ENCODE measurements at regions not wholly inside any gene's neighbourhood (a gene's known extent, or its start where the extent isn't known, plus 50 kb on each side); places are given as distances from the start of the nearest gene placed in this dataset.

- Mint-ChIP-seq H3K27me3 (no peaks in the 10 kb centered on the region), H3K9me3 (peaks cover 13% of the 10 kb centered on the region), H3K4me3 (no peak overlapping the region), H3K27ac (no peak overlapping the region), H3K4me1 (ENCODE audit: low read depth) (no peaks in the 10 kb centered on the region), H3K36me3 (ENCODE audit: low read depth) (no peaks in the 10 kb centered on the region)
- ChIA-PET POLR2A (no interaction called here), CTCF (no interaction called here)
- H3K4me1 ChIP-seq (ENCODE audit: insufficient read depth, low read length): no peaks in the 10 kb centered on the region
- DNase-seq (no peak), ATAC-seq (ENCODE audit: poor library complexity) (no peak)
- H3K36me3 ChIP-seq (ENCODE audit: insufficient read depth, low read length): no peaks in the 10 kb centered on the region
- TF ChIP-seq, protein P1, sequence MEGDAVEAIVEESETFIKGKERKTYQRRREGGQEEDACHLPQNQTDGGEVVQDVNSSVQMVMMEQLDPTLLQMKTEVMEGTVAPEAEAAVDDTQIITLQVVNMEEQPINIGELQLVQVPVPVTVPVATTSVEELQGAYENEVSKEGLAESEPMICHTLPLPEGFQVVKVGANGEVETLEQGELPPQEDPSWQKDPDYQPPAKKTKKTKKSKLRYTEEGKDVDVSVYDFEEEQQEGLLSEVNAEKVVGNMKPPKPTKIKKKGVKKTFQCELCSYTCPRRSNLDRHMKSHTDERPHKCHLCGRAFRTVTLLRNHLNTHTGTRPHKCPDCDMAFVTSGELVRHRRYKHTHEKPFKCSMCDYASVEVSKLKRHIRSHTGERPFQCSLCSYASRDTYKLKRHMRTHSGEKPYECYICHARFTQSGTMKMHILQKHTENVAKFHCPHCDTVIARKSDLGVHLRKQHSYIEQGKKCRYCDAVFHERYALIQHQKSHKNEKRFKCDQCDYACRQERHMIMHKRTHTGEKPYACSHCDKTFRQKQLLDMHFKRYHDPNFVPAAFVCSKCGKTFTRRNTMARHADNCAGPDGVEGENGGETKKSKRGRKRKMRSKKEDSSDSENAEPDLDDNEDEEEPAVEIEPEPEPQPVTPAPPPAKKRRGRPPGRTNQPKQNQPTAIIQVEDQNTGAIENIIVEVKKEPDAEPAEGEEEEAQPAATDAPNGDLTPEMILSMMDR (IDR thresholded peaks at IDR 0.05): no peak
- intact Hi-C loops (cut with DNase I, micrococcal nuclease): no loop called here
- H3K9me3 ChIP-seq (ENCODE audit: control insufficient read depth in 1 of 2, insufficient read depth in 1 of 2, low read length in 2 of 2): peaks cover 0 to 17% of the 10 kb centered on the region in 2 experiments
- H3K4me3 ChIP-seq (ENCODE audit: low read length): no peak overlapping the region
- H3K27ac ChIP-seq (ENCODE audit: low read depth in 1 of 2, low read length in 2 of 2): no peak overlapping the region
- H3K27me3 ChIP-seq (ENCODE audit: control insufficient read depth in 1 of 2, insufficient read depth in 2 of 2, low read length in 2 of 2): no peaks in the 10 kb centered on the region
Observed at GRCh38 chr14:28870033-28870564, 103.5 kb downstream of the FOXG1 start.

GRCh38 chr14:28875934-28876571, 109.5 kb downstream of the FOXG1 start:
- Histone ChIP-seq H3K4me1 (ENCODE audit: insufficient read depth, low read length) (no peaks in the 10 kb centered on the region), H3K9me3 (ENCODE audit: control insufficient read depth in 1 of 2, insufficient read depth in 1 of 2, low read length in 2 of 2) (peaks cover 0 to 12% of the 10 kb centered on the region in 2 experiments), H3K4me3 (ENCODE audit: low read length) (no peak overlapping the region), H3K36me3 (ENCODE audit: insufficient read depth, low read length) (no peaks in the 10 kb centered on the region), H3K27ac (ENCODE audit: low read depth in 1 of 2, low read length in 2 of 2) (no peak overlapping the region), H3K27me3 (ENCODE audit: control insufficient read depth in 1 of 2, insufficient read depth in 2 of 2, low read length in 2 of 2) (no peaks in the 10 kb centered on the region)
- H3K36me3 Mint-ChIP-seq (ENCODE audit: low read depth): no peaks in the 10 kb centered on the region
- H3K4me3 Mint-ChIP-seq: no peak overlapping the region
- H3K4me1 Mint-ChIP-seq (ENCODE audit: low read depth): no peaks in the 10 kb centered on the region
- no peaks in the 10 kb centered on the region for H3K27me3 Mint-ChIP-seq
- H3K9me3 Mint-ChIP-seq: peaks cover 4% of the 10 kb centered on the region
- ChIA-PET POLR2A (no interaction called here), CTCF (no interaction called here)
- ATAC-seq (ENCODE audit: poor library complexity) (no peak), DNase-seq (no peak)
- H3K27ac Mint-ChIP-seq: no peak overlapping the region
- intact Hi-C loops (cut with DNase I, micrococcal nuclease): no loop called here
- TF ChIP-seq, protein P1 (IDR thresholded peaks at IDR 0.05): no peak

DNA sequence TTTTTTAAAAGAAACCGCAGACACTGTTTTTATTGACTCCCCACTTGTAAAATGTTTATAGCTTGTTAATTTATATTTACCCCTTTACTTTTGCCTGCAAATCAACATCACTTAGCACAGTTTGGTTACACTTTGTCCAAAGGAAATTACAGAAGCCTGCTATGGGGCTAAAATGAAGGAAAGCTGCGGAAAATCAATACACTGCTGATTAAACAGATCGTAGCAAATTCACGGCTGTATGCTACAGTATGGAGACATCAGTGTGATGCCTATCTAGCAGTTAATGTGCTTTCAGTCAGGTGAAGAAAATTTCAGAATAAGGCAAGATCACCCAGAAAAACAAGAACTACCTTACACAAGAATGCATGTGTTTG, 110.0 kb downstream of the FOXG1 start:
- POLR2A ChIA-PET: no interaction called here
- ATAC-seq (ENCODE audit: poor library complexity) (no peak), DNase-seq (no peak)
- Histone ChIP-seq H3K27me3 (ENCODE audit: control insufficient read depth in 1 of 2, insufficient read depth in 2 of 2, low read length in 2 of 2) (no peaks in the 10 kb centered on the region), H3K4me3 (ENCODE audit: low read length) (no peak overlapping the region), H3K9me3 (ENCODE audit: control insufficient read depth in 1 of 2, insufficient read depth in 1 of 2, low read length in 2 of 2) (peaks cover 0 to 9% of the 10 kb centered on the region in 2 experiments), H3K27ac (ENCODE audit: low read depth in 1 of 2, low read length in 2 of 2) (no peak overlapping the region), H3K36me3 (ENCODE audit: insufficient read depth, low read length) (no peaks in the 10 kb centered on the region), H3K4me1 (ENCODE audit: insufficient read depth, low read length) (no peaks in the 10 kb centered on the region)
- no peaks in the 10 kb centered on the region for H3K36me3 Mint-ChIP-seq (ENCODE audit: low read depth)
- intact Hi-C loops (cut with DNase I, micrococcal nuclease): no loop called here
- TF ChIP-seq, protein P1 (IDR thresholded peaks at IDR 0.05): no peak
- H3K9me3 Mint-ChIP-seq: peaks cover 4% of the 10 kb centered on the region
- no peaks in the 10 kb centered on the region for H3K27me3 Mint-ChIP-seq
- CTCF ChIA-PET: no interaction called here
- H3K4me3 Mint-ChIP-seq: no peak overlapping the region
- no peaks in the 10 kb centered on the region for H3K4me1 Mint-ChIP-seq (ENCODE audit: low read depth)
- no peak overlapping the region for H3K27ac Mint-ChIP-seq
